ENCODE measurements at regions not wholly inside any gene's neighbourhood (a gene's known extent, or its start where the extent isn't known, plus 50 kb on each side); places are given as distances from the start of the nearest gene placed in this dataset.

DNA sequence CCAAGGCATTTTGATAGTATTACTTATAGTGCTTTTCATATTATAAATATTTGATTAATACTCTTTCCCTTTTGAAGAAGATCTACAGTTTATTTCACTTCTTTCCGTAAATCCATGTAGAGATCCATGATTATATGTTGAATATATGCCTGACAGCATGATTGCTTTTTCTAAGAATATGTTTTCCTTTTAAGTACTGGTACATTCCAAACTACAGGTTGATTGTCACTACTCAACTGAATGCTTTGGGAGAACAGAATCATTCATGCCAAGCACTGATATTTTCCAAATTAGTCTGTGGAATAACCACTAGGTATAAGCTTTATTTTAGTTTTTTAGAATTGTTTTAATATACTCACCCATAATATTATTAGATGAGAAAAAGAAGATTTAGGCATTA is 330.2 kb downstream of the BCKDHB start:
- TF ChIP-seq, protein P1, sequence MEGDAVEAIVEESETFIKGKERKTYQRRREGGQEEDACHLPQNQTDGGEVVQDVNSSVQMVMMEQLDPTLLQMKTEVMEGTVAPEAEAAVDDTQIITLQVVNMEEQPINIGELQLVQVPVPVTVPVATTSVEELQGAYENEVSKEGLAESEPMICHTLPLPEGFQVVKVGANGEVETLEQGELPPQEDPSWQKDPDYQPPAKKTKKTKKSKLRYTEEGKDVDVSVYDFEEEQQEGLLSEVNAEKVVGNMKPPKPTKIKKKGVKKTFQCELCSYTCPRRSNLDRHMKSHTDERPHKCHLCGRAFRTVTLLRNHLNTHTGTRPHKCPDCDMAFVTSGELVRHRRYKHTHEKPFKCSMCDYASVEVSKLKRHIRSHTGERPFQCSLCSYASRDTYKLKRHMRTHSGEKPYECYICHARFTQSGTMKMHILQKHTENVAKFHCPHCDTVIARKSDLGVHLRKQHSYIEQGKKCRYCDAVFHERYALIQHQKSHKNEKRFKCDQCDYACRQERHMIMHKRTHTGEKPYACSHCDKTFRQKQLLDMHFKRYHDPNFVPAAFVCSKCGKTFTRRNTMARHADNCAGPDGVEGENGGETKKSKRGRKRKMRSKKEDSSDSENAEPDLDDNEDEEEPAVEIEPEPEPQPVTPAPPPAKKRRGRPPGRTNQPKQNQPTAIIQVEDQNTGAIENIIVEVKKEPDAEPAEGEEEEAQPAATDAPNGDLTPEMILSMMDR (IDR thresholded peaks at IDR 0.05) = no peak
- no peak for TF ChIP-seq ZFX (IDR thresholded peaks at IDR 0.05; ENCODE audit: borderline replicate concordance)

All from 22Rv1 (cell line).